ENCODE measurements at regions not wholly inside any gene's neighbourhood (a gene's known extent, or its start where the extent isn't known, plus 50 kb on each side); places are given as distances from the start of the nearest gene placed in this dataset.

GRCh38 chr18:39741755-39742466 lies 2176.3 kb upstream of the CELF4 start:
- no peak for TF ChIP-seq CTCF (conservative IDR thresholded peaks at IDR 0.05)

DNA sequence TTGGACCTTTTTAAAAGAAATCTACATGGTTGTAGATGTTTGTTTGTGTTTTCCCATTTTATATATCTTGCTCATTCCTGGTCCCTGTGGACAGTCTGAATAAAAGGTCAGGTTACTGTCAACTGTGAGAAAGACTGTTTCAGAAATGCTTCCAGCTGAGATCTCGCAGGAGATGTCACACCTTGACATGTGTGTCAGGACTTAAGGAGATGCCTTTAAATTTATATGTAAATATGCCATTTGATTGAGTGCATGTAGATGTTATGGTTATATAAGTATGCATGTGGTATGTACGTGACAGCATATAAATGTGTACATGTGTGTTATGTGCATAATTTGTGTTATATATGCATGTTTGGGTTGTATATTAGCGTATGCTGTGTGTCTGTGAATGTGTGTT lies 2172.3 kb upstream of the CELF4 start:
- TF ChIP-seq CTCF (conservative IDR thresholded peaks at IDR 0.05): no peak

More at GRCh38 chr18:39741755-39742466, 2176.3 kb upstream of the CELF4 start:
- H3K27ac ChIP-seq: no peak overlapping the region

GRCh38 chr18:39732918-39733317 lies 2167.3 kb upstream of the CELF4 start:
- no peak overlapping the region for H3K27ac ChIP-seq
- no peak for TF ChIP-seq CTCF (conservative IDR thresholded peaks at IDR 0.05)

More for the DNA sequence above, 2172.3 kb upstream of the CELF4 start:
- H3K27ac ChIP-seq: no peak overlapping the region

- no peak for TF ChIP-seq CTCF (conservative IDR thresholded peaks at IDR 0.05)
- no peak overlapping the region for H3K27ac ChIP-seq
These were observed 2165.0 kb upstream of the CELF4 start for GRCh38 chr18:39730606-39731005.

DNA sequence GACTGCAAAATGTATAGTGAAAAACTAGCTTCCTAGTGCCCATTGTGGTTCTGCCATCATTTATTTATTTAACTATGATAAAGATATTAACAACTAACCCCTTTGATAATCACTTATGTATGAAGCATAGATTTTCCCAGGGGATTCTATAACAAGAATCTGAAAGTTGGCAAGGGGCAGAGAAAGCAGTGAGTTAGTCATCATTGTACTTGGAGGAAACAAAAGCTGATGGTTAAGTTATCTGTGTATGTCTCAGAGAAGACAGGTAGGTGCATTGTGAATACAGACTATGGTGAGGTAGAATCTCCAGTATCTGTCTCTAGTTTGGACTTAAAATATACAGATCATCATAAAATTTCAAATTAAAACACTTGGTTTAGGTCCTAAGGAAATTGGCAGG lies 2159.1 kb upstream of the CELF4 start:
- peak overlapping the region; percentile 19 for H3K27ac ChIP-seq
- TF ChIP-seq CTCF (conservative IDR thresholded peaks at IDR 0.05): no peak

DNA sequence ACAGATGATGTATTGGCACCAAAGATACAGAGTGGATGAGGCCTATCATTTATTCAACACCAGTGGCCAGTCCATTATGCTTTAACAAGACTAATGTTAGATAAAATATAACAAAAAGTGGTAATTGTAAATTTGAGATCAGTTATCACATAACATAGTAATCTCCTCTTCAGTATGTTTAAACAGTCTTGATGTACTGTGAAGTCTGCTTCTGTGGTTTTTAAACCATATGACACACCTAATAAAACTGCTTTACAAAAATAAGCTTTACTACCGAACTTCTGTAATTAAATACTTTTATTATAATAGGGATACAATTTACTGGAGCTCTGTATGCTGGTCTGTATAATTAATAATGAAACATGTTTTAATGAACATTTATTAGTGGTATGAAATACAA lies 2156.1 kb upstream of the CELF4 start:
- H3K27ac ChIP-seq: no peak overlapping the region
- TF ChIP-seq CTCF (conservative IDR thresholded peaks at IDR 0.05): no peak

DNA sequence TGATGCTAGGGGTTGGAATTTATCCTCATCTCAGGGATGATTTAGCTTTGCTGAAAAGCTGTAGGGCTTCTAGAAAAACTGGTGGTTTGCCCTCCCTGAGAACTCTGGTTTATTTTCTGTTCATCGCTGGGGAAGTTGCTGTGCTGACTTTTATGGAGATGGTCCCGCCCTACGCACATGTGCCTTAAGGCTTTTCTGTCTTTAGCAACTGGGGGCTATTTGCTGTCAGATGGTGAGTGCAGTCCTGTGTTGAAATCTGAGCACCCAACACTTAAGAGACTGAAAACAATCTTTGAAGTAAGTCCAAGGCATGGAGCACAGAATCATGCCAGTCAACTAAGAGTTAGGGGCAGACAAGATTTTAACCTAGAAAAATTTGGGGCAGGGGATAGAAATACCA lies 2148.4 kb upstream of the CELF4 start:
- H3K27ac ChIP-seq: no peak overlapping the region
- no peak for TF ChIP-seq CTCF (conservative IDR thresholded peaks at IDR 0.05)

All from VCaP (cell line).